Stimulated activated CD4-positive, alpha-beta T cell treated with anti-CD3 and anti-CD28 coated beads, Interleukin-2, amount 100 ng/mL, for 48 hours (primary cell): ENCODE measurements at regions not wholly inside any gene's neighbourhood (a gene's known extent, or its start where the extent isn't known, plus 50 kb on each side); places are given as distances from the start of the nearest gene placed in this dataset.
"Not testable (repeated sequence)": the region's sequence is repeated elsewhere in the genome, so short reads cannot be mapped to it uniquely, and the experiment has no call there.

Experiments used
- DNase-seq, 2 donors: peaks; one replicate each; pipeline ENCODE4 v3.0.0-alpha.2; 2020

GRCh38 chr9:94033383-94033782 is 50.9 kb upstream of the PTPDC1 start:
- DNase-seq = no peak

- no peak for DNase-seq
Measured at GRCh38 chr9:94031946-94032345, 52.3 kb upstream of the PTPDC1 start.

- no peak for DNase-seq
Measured at GRCh38 chr9:94031380-94031779, 52.9 kb upstream of the PTPDC1 start.

GRCh38 chr9:94030318-94031179 is 53.7 kb upstream of the PTPDC1 start:
- DNase-seq = peak; percentile 73 to 74

- no peak for DNase-seq
Measured at GRCh38 chr9:94029932-94030317, 54.3 kb upstream of the PTPDC1 start.

GRCh38 chr9:94026816-94027215 is 57.4 kb upstream of the PTPDC1 start:
- DNase-seq = no peak

- not testable (repeated sequence) for DNase-seq
Measured at GRCh38 chr9:94022476-94022875, 61.8 kb upstream of the PTPDC1 start.

- DNase-seq = not testable (repeated sequence)
Measured at GRCh38 chr9:94020836-94021235, 63.4 kb upstream of the PTPDC1 start.

- no peak for DNase-seq
Measured at GRCh38 chr9:94018628-94019027, 63.5 kb upstream of the BARX1 start.

GRCh38 chr9:94017939-94018531 is 62.9 kb upstream of the BARX1 start:
- DNase-seq = no peak

GRCh38 chr9:94016744-94017143 is 61.6 kb upstream of the BARX1 start:
- DNase-seq = no peak

- DNase-seq = no peak
Measured at GRCh38 chr9:94014920-94015319, 59.8 kb upstream of the BARX1 start.

GRCh38 chr9:94014066-94014654 is 59.0 kb upstream of the BARX1 start:
- DNase-seq = no peak

- DNase-seq = no peak
Measured at GRCh38 chr9:94010980-94011533, 55.9 kb upstream of the BARX1 start.

GRCh38 chr9:94005272-94005901 is 50.2 kb upstream of the BARX1 start:
- DNase-seq = no peak
